MV-4-11 (cell line): ENCODE measurements at regions not wholly inside any gene's neighbourhood (a gene's known extent, or its start where the extent isn't known, plus 50 kb on each side); places are given as distances from the start of the nearest gene placed in this dataset.

ENCODE experiments used
- DNase-seq: peaks from one replicate; lab custom pipeline; 2025; lab: John Stamatoyannopoulos, UW

GRCh38 chr5:2032432-2032831 is 149.7 kb upstream of the IRX4 start:
- no peak for DNase-seq

DNA sequence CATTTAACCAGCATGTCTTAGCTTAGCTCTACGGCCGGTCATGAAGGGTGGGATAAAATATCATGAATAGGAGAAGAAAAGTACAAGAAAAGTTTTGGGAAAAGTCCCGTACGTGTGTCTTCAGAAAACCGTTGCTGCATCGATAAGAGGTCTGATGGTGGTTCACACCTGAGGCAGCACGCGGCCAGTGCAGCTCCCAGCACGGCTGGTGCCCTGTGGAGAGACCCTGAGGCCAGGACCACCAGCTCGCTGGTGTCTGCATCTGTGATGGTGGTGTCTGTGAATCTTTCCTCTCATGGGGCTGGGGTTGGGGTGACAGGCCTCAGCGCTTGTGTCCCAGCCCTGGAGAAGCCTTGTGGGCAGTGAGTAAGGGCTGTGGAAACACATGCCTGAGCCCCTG is 148.9 kb upstream of the IRX4 start:
- no peak for DNase-seq

- DNase-seq = no peak
Observed at GRCh38 chr5:2030131-2030530, 147.4 kb upstream of the IRX4 start.

DNA sequence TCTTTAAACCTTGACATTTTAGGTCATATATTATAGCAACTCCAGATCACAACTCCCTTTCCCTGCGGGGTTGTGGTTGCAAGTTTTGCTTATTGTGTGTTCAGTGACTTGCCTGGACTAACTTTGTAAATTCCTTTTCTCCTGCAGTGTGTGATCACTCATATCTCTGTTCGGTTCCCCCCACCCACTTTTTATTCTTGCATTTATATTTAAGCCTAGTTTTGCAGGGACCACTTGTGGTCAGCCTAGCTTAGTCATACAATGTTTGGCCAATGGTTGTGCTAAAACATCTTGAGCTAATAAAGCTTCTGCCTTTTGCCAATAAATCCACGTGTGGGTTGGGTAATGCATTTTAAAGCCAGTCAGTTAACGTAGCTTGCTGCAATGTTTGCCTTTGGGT is 146.5 kb upstream of the IRX4 start:
- peak; percentile 6 for DNase-seq

GRCh38 chr5:2027790-2028189 is 145.1 kb upstream of the IRX4 start:
- DNase-seq = no peak

- DNase-seq = no peak
Observed at GRCh38 chr5:2024986-2025721, 142.4 kb upstream of the IRX4 start.

- no peak for DNase-seq
Observed at GRCh38 chr5:2023196-2023595, 140.5 kb upstream of the IRX4 start.

GRCh38 chr5:2022436-2022835 is 139.7 kb upstream of the IRX4 start:
- DNase-seq = no peak

DNA sequence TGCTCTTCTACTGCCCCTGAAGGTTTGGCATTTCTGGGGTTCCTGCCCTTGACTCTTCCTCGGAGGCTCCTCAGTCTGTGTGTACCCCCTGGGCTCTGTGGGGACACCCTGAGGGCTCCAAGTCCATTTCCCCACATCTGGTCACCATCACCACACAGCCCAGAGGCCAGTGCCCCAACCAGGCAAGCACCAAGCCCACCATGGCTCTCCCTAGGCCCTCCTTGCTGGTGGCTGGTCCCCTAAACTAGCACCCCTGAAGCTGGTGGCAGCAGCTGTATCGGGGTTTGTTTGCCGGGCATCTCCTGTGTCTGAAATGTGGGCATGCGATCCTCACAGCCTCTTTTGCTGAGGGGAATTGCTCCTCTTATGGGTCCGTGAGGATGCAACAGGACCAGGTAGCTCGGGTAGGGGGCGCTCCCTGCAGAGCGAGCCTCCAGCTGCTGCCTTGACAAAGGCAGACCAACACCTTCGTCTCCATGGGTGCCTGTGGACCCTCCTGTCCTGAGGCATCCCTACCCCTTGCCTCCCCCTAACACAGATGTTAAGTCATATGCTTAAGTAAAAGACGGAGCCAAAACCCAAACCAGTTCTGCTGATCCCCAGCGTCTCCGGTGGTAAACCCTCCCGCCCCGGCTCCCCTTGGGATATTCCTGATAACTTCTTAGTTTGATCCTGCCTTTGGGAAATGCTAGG is 138.9 kb upstream of the IRX4 start:
- no peak for DNase-seq

DNA sequence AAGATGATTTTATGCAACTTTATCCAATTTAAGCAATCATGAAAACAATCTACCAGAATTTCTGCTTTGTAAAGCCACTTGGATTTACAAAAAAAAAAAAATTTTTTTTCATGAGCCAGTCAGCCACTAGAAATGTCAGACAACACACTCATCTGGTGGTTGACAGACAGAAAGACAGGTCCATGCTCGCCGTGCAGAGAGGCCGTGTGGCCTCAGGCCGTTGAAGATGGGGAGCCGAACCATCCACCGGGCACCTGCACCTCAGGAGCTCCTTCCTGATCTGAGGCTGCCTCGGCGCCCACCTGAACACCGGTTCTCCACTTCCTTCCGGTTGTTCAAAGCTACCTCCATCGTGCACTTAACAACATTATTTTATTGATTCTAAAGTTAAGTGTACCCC is 138.0 kb upstream of the IRX4 start:
- DNase-seq = no peak

DNA sequence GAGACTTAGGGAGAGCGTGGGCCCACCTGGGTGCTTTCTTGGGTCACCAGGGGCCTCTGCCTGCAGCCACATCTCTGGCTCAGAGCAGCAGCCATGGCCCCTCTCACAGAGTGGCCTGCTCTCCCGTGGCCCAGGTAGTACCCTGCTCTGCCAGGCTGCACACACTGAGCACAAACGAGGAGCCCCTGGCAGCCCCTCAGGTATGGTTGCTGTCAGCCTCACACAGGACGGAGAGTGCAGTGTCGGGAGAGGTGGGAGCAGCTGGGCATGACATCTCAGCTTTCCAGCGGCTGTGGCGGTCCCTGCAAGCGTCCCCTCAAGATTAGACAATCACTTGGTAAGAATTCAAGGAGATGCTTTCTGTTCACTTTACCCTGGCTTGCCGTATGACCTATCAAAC is 137.0 kb upstream of the IRX4 start:
- no peak for DNase-seq

- DNase-seq = no peak
Observed at GRCh38 chr5:2018390-2018724, 135.6 kb upstream of the IRX4 start.

GRCh38 chr5:2017540-2018389 is 135.0 kb upstream of the IRX4 start:
- DNase-seq = peak; percentile 60

- DNase-seq = no peak
Observed at GRCh38 chr5:2015961-2016360, 133.2 kb upstream of the IRX4 start.

GRCh38 chr5:2015124-2015848 is 132.6 kb upstream of the IRX4 start:
- no peak for DNase-seq

DNA sequence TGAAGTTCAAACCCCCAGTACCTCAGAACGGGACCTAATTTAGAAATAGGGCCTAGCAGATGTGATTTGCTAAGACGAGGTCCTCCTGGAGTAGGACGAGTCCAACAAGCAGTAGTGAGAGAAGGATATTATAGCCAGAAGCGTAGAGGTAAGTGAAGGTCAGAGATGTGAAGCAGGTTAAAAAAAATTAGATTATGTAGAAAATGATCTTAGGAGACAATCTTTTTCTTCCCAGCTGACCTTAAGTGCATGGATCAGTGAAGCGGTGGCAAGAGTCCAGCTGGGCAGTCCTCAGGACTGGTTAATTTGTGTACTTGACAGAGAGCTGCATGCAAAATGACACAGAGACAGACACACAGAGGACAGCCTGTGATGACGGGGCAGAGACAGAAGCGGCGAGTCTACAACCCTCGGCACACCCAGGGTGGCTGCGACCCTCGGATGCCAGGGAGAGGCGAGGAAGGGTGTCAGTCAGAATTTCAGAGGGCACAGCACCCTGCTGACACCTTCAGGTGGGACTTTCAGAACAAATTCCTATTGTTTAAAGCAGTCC is 131.4 kb upstream of the IRX4 start:
- DNase-seq = no peak

GRCh38 chr5:2013301-2014057 is 130.8 kb upstream of the IRX4 start:
- peak; percentile 93 for DNase-seq

DNA sequence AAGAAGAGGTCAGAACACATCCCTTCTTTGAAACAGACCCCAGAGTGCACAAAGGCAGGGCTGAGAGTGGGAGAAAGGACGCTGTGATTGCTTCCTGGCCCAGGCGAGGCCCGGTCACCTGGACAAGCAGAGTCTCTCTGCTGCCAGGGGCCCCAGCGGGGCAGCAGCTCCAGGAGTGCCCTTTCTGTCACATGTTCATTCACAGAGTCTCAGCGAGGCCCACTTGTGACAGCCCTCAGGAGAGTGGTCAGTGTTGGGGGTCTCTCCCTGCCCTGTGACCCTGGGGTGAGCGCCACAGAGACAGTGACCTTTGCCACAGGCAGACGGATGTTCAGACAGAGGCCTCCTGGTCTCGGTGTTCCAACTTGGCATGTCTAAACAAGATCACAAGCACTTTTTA is 130.2 kb upstream of the IRX4 start:
- DNase-seq = no peak

DNA sequence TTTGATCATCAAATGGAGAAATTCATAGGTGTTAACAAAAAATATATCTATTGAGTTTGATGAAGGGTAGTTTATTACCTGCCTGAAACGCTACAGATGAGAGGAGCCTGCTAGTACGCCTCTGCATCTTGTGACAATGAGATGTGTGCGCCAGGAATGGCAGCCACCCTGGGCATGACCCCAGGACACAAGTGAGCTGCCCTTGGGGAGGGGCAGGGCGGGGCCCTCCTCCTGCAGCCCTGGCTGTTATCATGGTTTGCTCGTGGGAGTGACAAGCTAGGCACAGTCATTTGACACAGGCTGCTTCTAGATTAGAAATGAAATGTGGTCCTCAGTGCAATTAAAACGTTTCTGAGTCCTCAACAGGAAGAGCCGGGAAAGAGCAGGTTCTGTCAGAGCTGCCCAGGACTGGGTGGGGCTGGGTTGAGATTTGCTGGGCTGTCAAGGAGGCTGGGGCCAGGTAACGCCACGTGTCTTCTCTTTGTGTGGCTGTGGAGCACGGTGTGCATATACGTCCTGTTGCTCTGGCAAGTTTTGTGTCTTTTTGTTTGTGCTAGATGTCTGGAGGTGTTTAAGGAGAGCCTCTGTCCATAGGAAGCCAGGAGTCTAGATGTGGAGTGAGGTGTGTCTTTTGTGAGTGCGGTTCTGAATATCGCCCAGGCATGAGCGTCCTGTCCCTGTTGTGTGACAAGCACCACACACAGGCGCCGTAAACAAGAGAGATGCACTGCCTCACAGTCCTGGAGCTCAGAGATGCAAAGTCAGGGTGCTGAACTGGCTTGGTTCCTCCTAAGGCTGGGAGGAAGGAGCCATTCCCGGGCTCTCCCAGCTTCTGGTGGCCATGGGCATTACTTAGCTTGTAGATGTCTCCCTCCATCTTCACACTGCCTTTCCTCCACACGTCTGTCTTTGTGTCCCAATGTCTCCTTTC is 129.0 kb upstream of the IRX4 start:
- no peak for DNase-seq

DNA sequence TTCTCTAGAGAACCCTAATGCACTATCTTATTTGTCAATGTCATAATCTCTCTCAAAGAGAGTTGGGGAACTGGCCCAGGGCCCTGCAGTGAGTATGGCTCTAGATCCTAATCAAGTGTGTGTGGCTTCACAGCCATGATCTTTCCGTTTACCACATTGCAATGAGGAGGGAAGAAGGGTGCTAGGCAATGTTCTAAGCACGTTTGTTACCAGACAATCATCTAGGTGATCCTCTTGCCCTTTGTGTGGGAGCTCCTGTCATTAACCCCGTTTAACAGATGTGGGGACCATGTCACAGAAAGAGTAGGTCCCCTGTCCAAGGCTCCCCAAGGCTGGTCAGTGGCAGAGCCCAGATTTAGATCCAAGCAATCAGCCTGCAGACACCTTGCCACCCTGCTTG is 128.2 kb upstream of the IRX4 start:
- DNase-seq = no peak
